ENCODE measurements at regions not wholly inside any gene's neighbourhood (a gene's known extent, or its start where the extent isn't known, plus 50 kb on each side); places are given as distances from the start of the nearest gene placed in this dataset.
A peak's percentile ranks its signal among the peaks of the same experiment; 100 is the strongest.

- peaks cover 3% of the 10 kb centered on the region for H3K9me3 Mint-ChIP-seq
- no peak for DNase-seq (ENCODE audit: low spot score)
Measured at GRCh38 chr21:36640174-36640720, 58.7 kb upstream of the SIM2 start.

GRCh38 chr21:36640721-36641244, 58.1 kb upstream of the SIM2 start:
- H3K4me3 Mint-ChIP-seq: no peak overlapping the region
- no peak for ATAC-seq
- DNase-seq (ENCODE audit: low spot score): no peak
- no peaks in the 10 kb centered on the region for H3K9me3 Mint-ChIP-seq
- no peaks in the 10 kb centered on the region for H3K4me1 Mint-ChIP-seq (ENCODE audit: low read depth in 2 of 2)
- H3K27me3 Mint-ChIP-seq: peaks cover 13 to 15% of the 10 kb centered on the region in 2 donors
- peaks cover 5% of the 10 kb centered on the region for H3K36me3 Mint-ChIP-seq
- H3K27ac Mint-ChIP-seq: no peak overlapping the region

More at GRCh38 chr21:36640174-36640720, 58.7 kb upstream of the SIM2 start:
- Mint-ChIP-seq H3K4me1 (ENCODE audit: low read depth in 2 of 2) (no peaks in the 10 kb centered on the region), H3K27me3 (peaks cover 13 to 19% of the 10 kb centered on the region in 2 donors), H3K27ac (no peak overlapping the region), H3K4me3 (no peak overlapping the region), H3K36me3 (peaks cover 5% of the 10 kb centered on the region)
- ATAC-seq: no peak

- peaks cover 5% of the 10 kb centered on the region for H3K36me3 Mint-ChIP-seq
- H3K4me1 Mint-ChIP-seq (ENCODE audit: low read depth in 2 of 2): no peaks in the 10 kb centered on the region
- peaks cover 13 to 15% of the 10 kb centered on the region in 2 donors for H3K27me3 Mint-ChIP-seq
- no peak overlapping the region for H3K4me3 Mint-ChIP-seq
- H3K27ac Mint-ChIP-seq: no peak overlapping the region
- DNase-seq (ENCODE audit: low spot score): no peak
- no peak for ATAC-seq
- no peaks in the 10 kb centered on the region for H3K9me3 Mint-ChIP-seq
Measured at GRCh38 chr21:36641346-36641745, 57.6 kb upstream of the SIM2 start.

- no peak for DNase-seq (ENCODE audit: low spot score)
- H3K27ac Mint-ChIP-seq: no peak overlapping the region
- peaks cover 13 to 15% of the 10 kb centered on the region in 2 donors for H3K27me3 Mint-ChIP-seq
- no peak overlapping the region for H3K4me3 Mint-ChIP-seq
- no peaks in the 10 kb centered on the region for H3K4me1 Mint-ChIP-seq (ENCODE audit: low read depth in 2 of 2)
- H3K36me3 Mint-ChIP-seq: no peaks in the 10 kb centered on the region
- H3K9me3 Mint-ChIP-seq: no peaks in the 10 kb centered on the region
- ATAC-seq: peak; percentile 20 to 43
Measured at GRCh38 chr21:36641886-36642285, 57.0 kb upstream of the SIM2 start.

GRCh38 chr21:36642777-36643176, 56.1 kb upstream of the SIM2 start:
- H3K27me3 Mint-ChIP-seq: peaks cover 13 to 17% of the 10 kb centered on the region in 2 donors
- no peaks in the 10 kb centered on the region for H3K9me3 Mint-ChIP-seq
- DNase-seq (ENCODE audit: low spot score): no peak
- no peak overlapping the region for H3K27ac Mint-ChIP-seq
- H3K36me3 Mint-ChIP-seq: no peaks in the 10 kb centered on the region
- no peak overlapping the region for H3K4me3 Mint-ChIP-seq
- no peaks in the 10 kb centered on the region for H3K4me1 Mint-ChIP-seq (ENCODE audit: low read depth in 2 of 2)
- ATAC-seq: no peak

- DNase-seq (ENCODE audit: low spot score) (no peak), ATAC-seq (no peak)
- no peaks in the 10 kb centered on the region for H3K4me1 Mint-ChIP-seq (ENCODE audit: low read depth in 2 of 2)
Measured at GRCh38 chr21:36643374-36644250, 55.3 kb upstream of the SIM2 start.

GRCh38 chr21:36646011-36646410, 52.9 kb upstream of the SIM2 start:
- no peak for ATAC-seq
- no peaks in the 10 kb centered on the region for H3K9me3 Mint-ChIP-seq
- peaks cover 13 to 14% of the 10 kb centered on the region in 2 donors for H3K27me3 Mint-ChIP-seq
- no peaks in the 10 kb centered on the region for H3K36me3 Mint-ChIP-seq
- H3K27ac Mint-ChIP-seq: no peak overlapping the region
- DNase-seq (ENCODE audit: low spot score): no peak
- H3K4me3 Mint-ChIP-seq: no peak overlapping the region
- no peaks in the 10 kb centered on the region for H3K4me1 Mint-ChIP-seq (ENCODE audit: low read depth in 2 of 2)

More at GRCh38 chr21:36643374-36644250, 55.3 kb upstream of the SIM2 start:
- no peak overlapping the region for H3K27ac Mint-ChIP-seq
- no peak overlapping the region for H3K4me3 Mint-ChIP-seq
- peaks cover 14 to 19% of the 10 kb centered on the region in 2 donors for H3K27me3 Mint-ChIP-seq
- H3K9me3 Mint-ChIP-seq: no peaks in the 10 kb centered on the region
- no peaks in the 10 kb centered on the region for H3K36me3 Mint-ChIP-seq

- Mint-ChIP-seq H3K27me3 (peaks cover 13 to 20% of the 10 kb centered on the region in 2 donors), H3K9me3 (no peaks in the 10 kb centered on the region), H3K36me3 (no peaks in the 10 kb centered on the region), H3K27ac (no peak overlapping the region), H3K4me3 (no peak overlapping the region), H3K4me1 (ENCODE audit: low read depth in 2 of 2) (no peaks in the 10 kb centered on the region)
- no peak for DNase-seq (ENCODE audit: low spot score)
- ATAC-seq: no peak
Measured at GRCh38 chr21:36646645-36647044, 52.3 kb upstream of the SIM2 start.

- Mint-ChIP-seq H3K27me3 (peaks cover 13 to 25% of the 10 kb centered on the region in 2 donors), H3K9me3 (no peaks in the 10 kb centered on the region), H3K36me3 (no peaks in the 10 kb centered on the region), H3K27ac (no peak overlapping the region), H3K4me1 (ENCODE audit: low read depth in 2 of 2) (no peaks in the 10 kb centered on the region), H3K4me3 (no peak overlapping the region)
- ATAC-seq (no peak), DNase-seq (ENCODE audit: low spot score) (no peak)
Measured at GRCh38 chr21:36647279-36648093, 51.4 kb upstream of the SIM2 start.

Measured in natural killer cell treated with Interleukin-12 subunit alpha and Interleukin-12 subunit beta and Interleukin-15 and Interleukin-18, amount 100 ng/mL, for 72 hours (primary cell).